Uterus (tissue), 2 donors: ENCODE measurements at regions not wholly inside any gene's neighbourhood (a gene's known extent, or its start where the extent isn't known, plus 50 kb on each side); places are given as distances from the start of the nearest gene placed in this dataset.

Experiments used
- CTCF ChIP-seq, 4 experiments: fragments of 200-600 bp in 2 of 4; fragments of 450-650 bp in 2 of 4; sonication (generic) in 2 of 4; IDR thresholded peaks; one replicate each; pipeline ENCODE4 v1.5.1; 2016 to 2019; ENCODE audit warnings: antibody characterized with exemption in 4 of 4, mild to moderate bottlenecking in 2 of 4, moderate library complexity in 1 of 4
- POLR2A ChIP-seq, 2 donors: fragments of 450-650 bp; IDR thresholded peaks; one replicate each; pipeline ENCODE4 v1.6.1; 2016; ENCODE audit warnings: antibody characterized with exemption in 2 of 2, mild to moderate bottlenecking in 1 of 2, moderate library complexity in 1 of 2

GRCh38 chr10:84605802-84606201, 277.4 kb downstream of the CCSER2 start:
- TF ChIP-seq CTCF (IDR thresholded peaks at IDR 0.05) = no peak
- TF ChIP-seq POLR2A (IDR thresholded peaks at IDR 0.05) = no peak
